ENCODE measurements at regions not wholly inside any gene's neighbourhood (a gene's known extent, or its start where the extent isn't known, plus 50 kb on each side); places are given as distances from the start of the nearest gene placed in this dataset.

GRCh38 chr10:129402459-129402858 lies 64.6 kb upstream of the MGMT start:
- no peak for DNase-seq

- no peak for DNase-seq
These were observed 63.0 kb upstream of the MGMT start for GRCh38 chr10:129404091-129404490.

GRCh38 chr10:129405389-129405788 lies 61.7 kb upstream of the MGMT start:
- DNase-seq = no peak

- DNase-seq = no peak
These were observed 56.2 kb upstream of the MGMT start for GRCh38 chr10:129410688-129411392.

GRCh38 chr10:129411393-129411705 lies 55.7 kb upstream of the MGMT start:
- no peak for DNase-seq

GRCh38 chr10:129411772-129412171 lies 55.3 kb upstream of the MGMT start:
- no peak for DNase-seq

GRCh38 chr10:129413024-129413423 lies 54.0 kb upstream of the MGMT start:
- no peak for DNase-seq

GRCh38 chr10:129415215-129416140 lies 51.6 kb upstream of the MGMT start:
- no peak for DNase-seq

GRCh38 chr10:129416155-129416554 lies 50.9 kb upstream of the MGMT start:
- no peak for DNase-seq

- no peak for DNase-seq
These were observed 49.9 kb upstream of the MGMT start for GRCh38 chr10:129416956-129417765.
